NCI-H2196 treated with DMSO at 0.1 percent for 48 hours (cell line): ENCODE measurements at regions not wholly inside any gene's neighbourhood (a gene's known extent, or its start where the extent isn't known, plus 50 kb on each side); places are given as distances from the start of the nearest gene placed in this dataset.

Experiments used
- DNase-seq: peaks from one replicate; lab custom pipeline; 2025; ENCODE audit not compliant: unreplicated experiment; lab: John Stamatoyannopoulos, UW

- no peak for DNase-seq
Measured at GRCh38 chr12:132439333-132439904, 50.5 kb upstream of the FBRSL1 start.

GRCh38 chr12:132438726-132439125 lies 51.2 kb upstream of the FBRSL1 start:
- no peak for DNase-seq

- no peak for DNase-seq
Measured at GRCh38 chr12:132437943-132438700, 51.8 kb upstream of the FBRSL1 start.

GRCh38 chr12:132437252-132437932 lies 52.6 kb upstream of the FBRSL1 start:
- DNase-seq = no peak

- DNase-seq = no peak
Measured at GRCh38 chr12:132436791-132437251, 53.1 kb upstream of the FBRSL1 start.

- DNase-seq = no peak
Measured at GRCh38 chr12:132435486-132436187, 54.3 kb upstream of the FBRSL1 start.

- peak; percentile 38 for DNase-seq
Measured at GRCh38 chr12:132433641-132434395, 56.1 kb upstream of the FBRSL1 start.

GRCh38 chr12:132432721-132433577 lies 57.0 kb upstream of the FBRSL1 start:
- DNase-seq = no peak

- no peak for DNase-seq
Measured at GRCh38 chr12:132432126-132432705, 57.7 kb upstream of the FBRSL1 start.

GRCh38 chr12:132430838-132431774 lies 58.8 kb upstream of the FBRSL1 start:
- no peak for DNase-seq

GRCh38 chr12:132429946-132430643 lies 59.9 kb upstream of the FBRSL1 start:
- DNase-seq = peak; percentile 80

GRCh38 chr12:132429602-132429945 lies 60.4 kb upstream of the FBRSL1 start:
- peak; percentile 36 for DNase-seq

GRCh38 chr12:132428936-132429601 lies 60.9 kb upstream of the FBRSL1 start:
- no peak for DNase-seq

- no peak for DNase-seq
Measured at GRCh38 chr12:132427999-132428935, 61.7 kb upstream of the FBRSL1 start.

- DNase-seq = no peak
Measured at GRCh38 chr12:132427174-132427768, 62.7 kb upstream of the FBRSL1 start.
